HL-60 (cell line): ENCODE measurements at regions not wholly inside any gene's neighbourhood (a gene's known extent, or its start where the extent isn't known, plus 50 kb on each side); places are given as distances from the start of the nearest gene placed in this dataset.
"Not testable (repeated sequence)": the region's sequence is repeated elsewhere in the genome, so short reads cannot be mapped to it uniquely, and the experiment has no call there.

Experiments
- DNase-seq, 2 experiments: peaks; one replicate each; pipeline ENCODE4 v3.0.0-alpha.2; 2010 to 2020; ENCODE audit warnings: low read depth in 1 of 2, low spot score in 1 of 2
- H3K27ac ChIP-seq: fragments of 250-450 bp; sonication (Bioruptor Pico); replicated peaks from 2 replicates; pipeline ENCODE4 v1.5.1; 2020; ENCODE audit warnings: mild to moderate bottlenecking, moderate library complexity
- H3K27me3 ChIP-seq: fragments of 250-450 bp; sonication (Bioruptor Pico); 2 replicates; pipeline ENCODE4 v1.5.1; 2021; ENCODE audit warnings: mild to moderate bottlenecking, moderate library complexity; ENCODE audit not compliant: insufficient read depth, poor library complexity, severe bottlenecking
- H3K4me3 ChIP-seq: replicated peaks from 2 replicates; pipeline ENCODE4 v1.5.1; 2011; ENCODE audit warnings: mild to moderate bottlenecking, control low read depth, low read length; ENCODE audit not compliant: insufficient read depth
- CTCF ChIP-seq: IDR thresholded peaks from one replicate; pipeline ENCODE4 v1.5.1; 2011; ENCODE audit warnings: low read length, control low read depth, inconsistent platforms; ENCODE audit not compliant: insufficient read depth
- GABPA ChIP-seq: IDR thresholded peaks from 2 replicates; pipeline ENCODE4 v1.6.1; 2012; ENCODE audit warnings: low read depth
- POLR2AphosphoS5 ChIP-seq: IDR thresholded peaks from 2 replicates; pipeline ENCODE4 v1.6.1; 2012; ENCODE audit warnings: low read depth
- REST ChIP-seq: IDR thresholded peaks from 2 replicates; pipeline ENCODE4 v1.6.1; 2012; ENCODE audit warnings: low read depth; ENCODE audit not compliant: insufficient replicate concordance
- SPI1 ChIP-seq: IDR thresholded peaks from 2 replicates; pipeline ENCODE4 v1.6.1; 2012; ENCODE audit warnings: low read depth, mild to moderate bottlenecking, borderline replicate concordance

- no peak for TF ChIP-seq CTCF
- TF ChIP-seq POLR2AphosphoS5 = no peak
- TF ChIP-seq GABPA = no peak
- TF ChIP-seq REST = no peak
- Histone ChIP-seq H3K27ac (no peak overlapping the region), H3K4me3 (no peak overlapping the region), H3K27me3 (no peaks in the 10 kb centered on the region)
- no peak for DNase-seq
These were observed 336.0 kb upstream of the HNRNPA3 start for GRCh38 chr2:176876493-176877103.

- H3K4me3 ChIP-seq = no peak overlapping the region
- TF ChIP-seq REST = no peak
- no peak for TF ChIP-seq POLR2AphosphoS5
- no peak for TF ChIP-seq SPI1
- TF ChIP-seq CTCF = no peak
- TF ChIP-seq GABPA = no peak
- H3K27me3 ChIP-seq = no peaks in the 10 kb centered on the region
- no peak for DNase-seq
- H3K27ac ChIP-seq = no peak overlapping the region
These were observed 333.1 kb upstream of the HNRNPA3 start for GRCh38 chr2:176879426-176879995.

GRCh38 chr2:176882045-176882444, 330.5 kb upstream of the HNRNPA3 start:
- DNase-seq, H3K4me3 ChIP-seq, H3K27ac ChIP-seq, H3K27me3 ChIP-seq: not testable (repeated sequence)

GRCh38 chr2:176885001-176885643, 327.5 kb upstream of the HNRNPA3 start:
- no peak for TF ChIP-seq REST
- TF ChIP-seq POLR2AphosphoS5 = no peak
- no peak for TF ChIP-seq CTCF
- no peak for TF ChIP-seq SPI1
- TF ChIP-seq GABPA = no peak

More at GRCh38 chr2:176885001-176885643, 327.5 kb upstream of the HNRNPA3 start:
- no peak for DNase-seq
- Histone ChIP-seq H3K4me3 (no peak overlapping the region), H3K27me3 (peaks cover 4% of the 10 kb centered on the region), H3K27ac (no peak overlapping the region)
